Suppressor macrophage treated with lipopolysaccharide for 4 hours (primary cell): ENCODE measurements at regions not wholly inside any gene's neighbourhood (a gene's known extent, or its start where the extent isn't known, plus 50 kb on each side); places are given as distances from the start of the nearest gene placed in this dataset.

Source experiments
- DNase-seq: peaks from one replicate; pipeline ENCODE4 v3.0.0-alpha.2; 2020

- DNase-seq, result no peak
Observed at GRCh38 chr6:170160031-170160627, 130.7 kb downstream of the DLL1 start.

GRCh38 chr6:170159022-170159965 lies 131.6 kb downstream of the DLL1 start:
- DNase-seq, result no peak

- no peak for DNase-seq
Observed at GRCh38 chr6:170158296-170159021, 132.4 kb downstream of the DLL1 start.

- DNase-seq, result no peak
Observed at GRCh38 chr6:170157567-170158218, 133.2 kb downstream of the DLL1 start.

DNA sequence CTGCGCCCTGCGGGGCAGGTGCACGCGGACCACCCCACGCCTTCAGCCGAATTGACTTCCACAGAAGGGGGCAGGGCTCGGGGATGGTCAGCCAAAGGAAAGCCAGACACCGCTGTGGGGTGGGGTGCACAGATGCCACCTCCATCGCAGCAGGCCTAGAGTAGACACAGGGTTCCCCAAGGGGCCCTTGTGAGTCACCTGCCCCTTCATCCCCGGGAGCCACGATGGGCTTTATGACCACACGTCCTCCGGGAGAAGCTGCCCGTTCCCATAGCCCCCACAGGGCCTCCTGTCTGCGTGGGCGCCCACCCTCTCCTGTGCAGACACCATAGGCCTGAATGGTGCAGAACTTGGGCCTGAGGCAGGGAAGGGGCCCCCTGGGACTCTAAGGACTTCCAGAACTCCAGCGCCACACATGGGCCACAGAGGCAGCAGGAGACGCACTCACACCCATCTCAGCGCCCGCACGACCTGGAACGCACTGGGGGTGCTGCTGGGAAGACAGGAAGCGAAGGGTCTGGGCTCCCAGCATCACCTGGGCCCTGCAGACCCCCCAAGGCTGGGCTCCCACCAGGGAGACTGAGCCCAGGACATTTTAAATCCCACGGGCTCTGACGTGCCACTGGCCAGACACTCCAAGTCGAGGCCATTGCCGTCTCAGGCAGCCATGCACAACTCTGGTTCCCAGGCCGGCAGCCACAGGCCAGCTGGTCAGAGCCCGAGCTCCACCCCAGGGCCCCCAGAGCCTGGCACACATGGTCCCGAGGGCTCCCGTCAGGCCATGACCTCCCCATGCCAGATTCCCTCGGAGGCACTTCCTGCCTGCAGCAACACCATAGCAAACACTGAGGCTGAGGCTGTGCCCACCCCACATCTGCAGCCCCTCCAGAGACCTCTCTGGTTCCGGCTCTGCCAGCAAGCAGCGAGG lies 134.2 kb downstream of the DLL1 start:
- DNase-seq, result no peak

DNA sequence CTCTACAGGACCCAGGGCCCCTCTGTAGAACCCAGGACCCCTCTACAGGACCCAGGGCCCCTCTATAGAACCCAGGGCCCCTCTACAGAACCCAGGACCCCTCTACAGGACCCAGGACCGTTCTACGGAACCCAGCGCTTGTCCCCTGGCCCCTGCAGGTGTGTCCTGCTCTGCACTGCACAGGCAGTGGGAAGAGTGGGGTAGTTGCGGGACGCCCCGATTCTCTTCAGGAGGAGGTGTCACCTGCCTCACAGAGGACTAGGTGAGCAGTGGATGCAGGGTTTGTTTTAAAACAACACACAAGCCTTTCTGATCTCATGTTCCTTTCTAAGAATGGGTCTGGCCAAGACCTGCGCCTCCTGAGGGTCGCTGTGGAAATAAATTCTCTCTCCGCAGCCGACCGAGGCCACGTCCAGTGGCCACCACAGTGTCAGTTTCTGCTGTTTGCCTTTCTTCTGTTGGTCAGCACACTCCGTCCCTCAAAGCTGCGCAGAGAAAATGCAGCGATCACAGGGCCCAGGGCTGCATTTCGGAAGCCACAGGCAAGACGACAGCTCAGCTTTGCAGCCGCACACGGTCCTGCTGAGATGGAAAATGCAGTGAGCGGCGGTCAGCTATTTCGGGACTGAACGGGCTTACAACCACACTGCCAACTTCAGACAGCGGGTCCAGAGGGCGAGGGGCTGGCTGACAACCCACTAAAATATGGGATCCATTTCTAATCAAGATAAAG lies 135.2 kb downstream of the DLL1 start:
- no peak for DNase-seq

DNA sequence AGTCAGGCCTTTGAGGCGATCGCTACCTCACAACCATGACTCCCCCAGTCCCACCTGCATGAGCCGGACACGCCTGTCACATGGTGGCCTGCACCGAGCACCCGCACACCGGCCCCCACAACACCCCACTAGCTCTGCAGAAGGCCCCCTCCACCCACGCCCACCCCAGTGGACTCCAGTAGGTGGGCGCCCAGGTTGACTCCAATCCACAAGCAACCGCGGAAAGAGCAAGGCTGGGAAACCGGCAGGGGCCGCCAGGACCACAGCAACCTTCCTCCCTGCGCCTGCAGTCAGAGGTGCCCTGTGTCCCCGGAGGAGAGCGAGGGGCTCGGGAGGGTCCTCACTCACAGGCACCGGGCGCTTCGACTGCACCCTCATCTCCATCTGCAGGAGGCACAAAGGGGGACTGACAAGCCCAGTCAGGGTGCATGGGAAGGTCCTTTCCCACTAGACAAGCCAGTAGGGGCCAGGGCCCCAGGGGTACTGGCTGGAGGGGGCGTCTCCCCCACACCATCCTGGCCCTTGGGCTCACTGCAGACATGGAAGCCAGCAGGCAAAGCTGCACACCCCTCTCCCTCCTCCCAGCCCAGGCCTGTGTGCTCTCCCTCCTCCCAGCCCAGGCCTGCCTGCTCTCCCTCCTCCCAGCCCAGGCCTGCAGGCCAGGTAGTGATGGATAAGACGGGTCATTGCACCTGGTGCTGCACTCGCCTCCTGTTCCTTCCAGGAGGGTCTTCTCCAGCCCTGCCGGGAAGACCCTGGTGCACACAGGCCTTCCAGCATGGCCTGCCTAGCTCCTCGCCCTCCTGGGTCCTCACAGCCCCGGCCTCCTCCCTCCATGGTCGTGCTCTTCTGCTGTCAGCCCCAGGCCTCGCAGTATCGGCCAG lies 137.2 kb downstream of the DLL1 start:
- DNase-seq, result no peak

- no peak for DNase-seq
Observed at GRCh38 chr6:170152989-170153388, 137.9 kb downstream of the DLL1 start.

- peak; percentile 73 for DNase-seq
Observed at GRCh38 chr6:170152124-170152926, 138.6 kb downstream of the DLL1 start.

DNA sequence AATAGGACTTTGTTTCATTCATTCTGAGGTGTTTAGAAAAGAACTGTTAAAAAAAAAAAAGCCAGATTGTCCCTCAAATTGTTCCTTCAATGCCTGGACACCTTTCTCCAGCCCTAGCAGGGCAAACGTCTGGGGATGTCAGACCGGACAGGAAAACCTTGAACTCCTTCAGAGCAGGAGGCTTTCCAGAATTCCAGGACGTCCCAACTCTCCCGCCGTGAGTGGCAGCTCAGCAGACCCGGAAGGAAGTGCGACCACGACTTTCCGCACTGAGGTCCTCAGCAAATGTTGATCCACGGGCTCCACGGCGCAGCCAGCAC lies 139.1 kb downstream of the DLL1 start:
- no peak for DNase-seq

GRCh38 chr6:170151321-170151771 lies 139.5 kb downstream of the DLL1 start:
- no peak for DNase-seq

DNA sequence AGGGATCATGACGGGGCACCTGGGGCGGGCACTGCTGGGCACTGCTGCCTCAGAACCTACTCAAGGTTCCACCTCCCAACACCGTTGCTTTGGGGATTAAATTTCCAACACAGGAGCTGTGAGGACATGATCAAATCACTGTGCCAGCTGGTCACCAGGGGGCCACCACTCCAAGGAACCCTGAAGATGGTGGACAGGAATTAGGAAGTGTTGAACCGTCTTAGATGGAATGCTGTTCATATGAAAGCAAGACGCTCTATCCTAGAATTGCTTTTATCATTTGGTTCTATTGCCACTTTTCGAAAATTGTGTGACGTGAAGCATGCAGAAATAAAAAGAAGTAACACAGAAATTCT lies 140.3 kb downstream of the DLL1 start:
- DNase-seq, result no peak

DNA sequence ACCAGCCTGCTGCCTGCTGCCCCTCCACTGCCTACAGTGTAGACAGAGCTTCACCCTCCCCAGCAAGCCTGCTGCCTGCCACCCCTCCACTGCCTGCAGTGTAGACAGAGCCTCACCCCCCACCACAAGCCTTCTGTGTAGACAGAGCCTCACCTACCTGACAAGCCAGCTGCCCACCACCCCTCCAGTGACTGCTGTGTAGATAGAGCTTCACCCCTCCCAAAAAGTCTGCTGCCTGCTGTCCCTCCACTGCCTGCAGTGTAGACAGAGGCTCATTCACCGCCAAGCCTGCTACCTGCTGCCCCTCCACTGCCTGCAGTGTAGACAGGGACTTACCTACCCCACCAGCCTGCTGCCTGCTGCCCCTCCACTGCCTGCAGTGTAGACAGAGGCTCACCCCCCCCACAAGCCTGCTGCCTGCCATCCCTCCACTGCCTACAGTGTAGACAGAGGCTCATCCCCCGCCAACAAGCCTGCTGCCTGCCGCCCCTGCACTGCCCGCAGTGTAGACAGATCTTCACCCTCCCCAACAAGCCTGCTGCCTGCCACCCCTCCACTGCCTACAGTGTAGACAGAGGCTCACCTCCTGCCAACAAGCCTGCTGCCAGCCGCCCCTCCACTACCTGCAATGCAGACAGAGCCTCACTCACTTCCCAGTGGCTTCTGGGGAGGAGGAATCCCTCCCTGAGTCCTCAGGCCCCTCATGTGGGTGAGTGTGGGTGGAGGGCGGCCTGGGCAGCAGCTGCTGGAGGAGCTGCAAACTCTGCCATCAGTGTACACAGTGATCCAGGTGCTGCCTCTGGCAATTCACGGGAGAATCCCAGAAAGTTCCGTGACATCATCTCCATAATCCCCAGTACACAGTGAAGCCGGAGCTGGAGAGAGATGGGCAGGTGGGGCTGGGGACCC lies 140.9 kb downstream of the DLL1 start:
- DNase-seq, result no peak

- no peak for DNase-seq
Observed at GRCh38 chr6:170148709-170149470, 142.0 kb downstream of the DLL1 start.

- DNase-seq, result no peak
Observed at GRCh38 chr6:170147832-170148708, 142.8 kb downstream of the DLL1 start.

DNA sequence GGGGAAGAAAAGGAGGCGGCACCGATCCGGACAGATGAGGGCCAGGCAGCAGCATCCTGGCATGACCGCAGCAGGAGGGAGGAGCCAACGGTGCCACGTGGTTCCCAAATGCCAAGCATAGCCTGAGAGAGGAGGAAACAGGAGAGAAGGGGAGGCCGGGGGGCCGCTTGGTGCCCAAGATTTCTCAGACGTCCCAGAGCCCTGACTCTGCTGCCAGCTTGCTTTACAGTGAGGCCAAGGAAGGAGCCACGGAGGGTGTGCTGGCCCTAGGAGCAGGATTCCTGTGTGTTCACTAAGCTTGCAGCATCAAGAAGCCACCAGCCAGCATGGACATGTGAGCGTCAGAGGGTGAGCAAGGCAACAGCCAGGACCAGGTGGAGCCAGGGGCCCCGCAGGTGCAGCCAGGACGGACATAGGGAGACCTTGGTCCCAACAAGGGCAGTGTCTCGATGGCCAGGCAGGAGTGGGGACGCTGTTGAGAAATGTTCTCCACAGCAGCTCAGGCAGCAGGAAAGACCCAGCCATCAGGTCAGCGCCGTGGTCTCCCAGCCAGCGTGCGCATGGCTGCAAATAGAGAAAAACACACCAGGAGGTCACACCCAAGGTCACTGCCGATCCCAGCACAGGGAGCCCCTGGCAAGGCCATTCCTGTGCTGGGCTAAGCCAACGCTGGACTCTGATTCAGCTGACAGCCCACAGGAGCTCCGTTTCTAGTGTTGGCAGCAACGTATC lies 143.7 kb downstream of the DLL1 start:
- no peak for DNase-seq
